RCC 7860 (cell line): ENCODE measurements at regions not wholly inside any gene's neighbourhood (a gene's known extent, or its start where the extent isn't known, plus 50 kb on each side); places are given as distances from the start of the nearest gene placed in this dataset.

Source experiments
- DNase-seq: peaks from one replicate; pipeline ENCODE4 v3.0.0-alpha.2; 2015; ENCODE audit warnings: low spot score
- FAIRE-seq: peaks from 2 replicates; lab custom pipeline; 2012; peaks lifted over from hg19 to GRCh38; lab: Jason Lieb, UNC

DNA sequence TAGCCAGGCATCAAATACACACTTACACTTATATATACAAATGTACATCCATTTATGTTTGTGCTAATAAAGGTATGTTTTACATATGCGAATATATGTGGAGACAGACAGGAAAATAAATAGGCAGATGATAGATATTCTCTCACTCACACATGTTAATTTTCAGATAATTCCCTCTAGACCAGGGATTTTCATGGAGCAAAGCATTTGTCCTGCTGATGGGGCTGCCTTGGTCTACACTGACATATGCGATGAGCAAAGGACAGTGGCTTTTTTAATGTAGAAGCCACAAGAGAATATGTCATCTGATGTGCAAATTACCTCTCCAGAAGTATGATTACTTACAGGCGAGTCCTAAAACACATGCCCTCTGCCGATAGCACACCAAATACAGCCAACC lies 224.5 kb downstream of the VEGFC start:
- DNase-seq: no peak

DNA sequence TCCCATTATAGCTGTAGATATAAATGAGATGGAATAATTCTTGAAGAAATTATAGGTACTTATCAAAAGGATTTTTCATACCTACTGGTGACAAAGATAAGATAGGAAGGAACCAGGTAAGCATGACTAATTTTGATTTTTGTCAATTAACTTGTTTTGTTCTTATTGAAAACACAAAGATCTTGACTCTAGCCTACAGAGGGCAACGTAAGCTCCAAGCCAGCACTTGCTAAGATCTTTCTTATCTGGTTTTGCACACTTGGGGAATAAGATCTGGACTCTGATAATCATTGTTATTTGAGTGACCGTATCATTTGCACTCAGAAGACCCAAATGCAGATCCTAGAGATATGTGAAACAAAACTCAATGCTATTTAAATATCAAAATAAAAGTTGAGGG lies 223.4 kb downstream of the VEGFC start:
- DNase-seq (no peak), FAIRE-seq (no peak)

More for the DNA sequence above, 224.5 kb downstream of the VEGFC start:
- FAIRE-seq: no peak

DNA sequence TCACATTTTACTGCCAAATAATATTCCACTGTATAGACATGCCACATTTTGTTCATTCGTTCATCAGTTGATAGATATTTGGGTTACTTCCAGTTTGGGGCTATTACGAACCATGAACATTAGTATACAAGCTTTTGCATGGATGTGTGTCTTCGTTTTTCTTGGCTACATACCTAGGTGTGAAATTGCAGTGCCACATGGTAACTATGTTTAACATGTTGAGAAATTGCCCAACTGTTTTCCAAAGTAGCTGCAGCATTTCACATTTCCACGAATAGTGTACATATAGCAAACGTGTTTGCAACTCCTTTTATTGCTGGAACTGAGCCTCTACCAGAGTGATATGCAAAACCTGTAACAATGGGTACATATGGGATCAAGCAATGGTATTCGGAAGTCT lies 221.5 kb downstream of the VEGFC start:
- no peak for FAIRE-seq
- DNase-seq: no peak

DNA sequence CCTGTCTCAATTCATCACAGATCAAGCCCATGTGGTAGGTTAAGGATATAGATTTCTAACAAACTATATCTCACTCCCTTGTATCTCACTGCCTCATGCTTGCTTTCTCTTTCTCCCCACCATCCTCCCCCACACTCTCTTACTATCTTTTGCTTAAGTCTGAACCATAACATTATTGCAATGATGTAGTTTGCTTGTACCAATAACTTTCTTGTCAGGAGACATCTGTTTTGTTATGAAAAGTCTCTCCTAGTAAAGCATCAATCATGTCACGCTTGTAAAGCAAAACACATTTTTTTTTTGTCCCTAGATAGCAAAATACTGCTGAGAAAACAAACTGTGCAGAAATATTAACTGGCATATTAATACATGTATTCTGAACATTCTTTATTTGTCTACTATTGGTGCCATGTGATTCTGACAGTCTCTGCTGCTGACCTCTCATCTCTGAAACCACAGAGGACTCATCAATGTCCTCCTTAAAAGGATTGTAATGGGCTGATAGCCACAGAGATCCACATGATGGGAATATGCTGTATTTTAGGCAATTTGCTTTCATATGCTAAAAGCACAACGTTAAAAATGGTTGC lies 217.5 kb downstream of the VEGFC start:
- FAIRE-seq (no peak), DNase-seq (no peak)

DNA sequence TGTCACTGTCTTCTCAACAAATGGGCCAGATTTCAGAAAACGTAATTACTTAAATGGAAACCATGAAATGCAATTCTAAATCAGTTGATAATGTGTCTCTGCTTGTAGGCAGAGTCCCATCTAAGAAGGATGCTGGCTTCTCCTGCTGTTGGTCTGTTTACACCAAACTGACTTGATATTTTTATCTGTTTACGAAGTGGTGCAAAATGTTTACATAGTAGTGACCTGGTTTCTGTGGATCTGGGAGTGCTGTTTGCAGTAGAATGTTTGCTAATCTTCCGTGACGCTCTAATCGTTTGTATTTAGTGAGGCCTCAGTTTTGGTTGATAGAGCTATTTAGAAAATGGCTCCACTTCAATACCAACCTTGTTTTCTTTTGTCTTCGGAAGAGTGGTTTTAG lies 213.5 kb downstream of the VEGFC start:
- no peak for DNase-seq
- no peak for FAIRE-seq

DNA sequence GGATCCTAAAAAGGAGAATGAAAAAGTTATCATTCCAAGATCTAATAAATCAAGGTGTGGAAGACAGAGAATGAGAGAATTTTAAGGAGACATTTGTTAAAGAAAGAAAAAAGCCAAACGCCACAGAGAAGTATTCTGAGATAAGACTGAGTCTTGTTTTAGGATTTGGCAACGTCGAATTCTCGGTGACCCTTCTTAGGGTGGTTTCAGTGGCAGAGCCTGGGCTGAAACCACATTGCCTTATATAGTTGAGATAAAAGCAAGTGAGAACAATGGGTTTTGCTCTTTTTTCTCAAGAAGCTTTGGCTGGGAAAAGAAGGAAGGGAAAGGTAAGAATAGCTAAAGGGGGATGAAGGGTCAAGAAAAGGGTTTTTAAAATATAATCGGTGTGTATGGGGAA lies 209.4 kb downstream of the VEGFC start:
- no peak for FAIRE-seq
- no peak for DNase-seq

DNA sequence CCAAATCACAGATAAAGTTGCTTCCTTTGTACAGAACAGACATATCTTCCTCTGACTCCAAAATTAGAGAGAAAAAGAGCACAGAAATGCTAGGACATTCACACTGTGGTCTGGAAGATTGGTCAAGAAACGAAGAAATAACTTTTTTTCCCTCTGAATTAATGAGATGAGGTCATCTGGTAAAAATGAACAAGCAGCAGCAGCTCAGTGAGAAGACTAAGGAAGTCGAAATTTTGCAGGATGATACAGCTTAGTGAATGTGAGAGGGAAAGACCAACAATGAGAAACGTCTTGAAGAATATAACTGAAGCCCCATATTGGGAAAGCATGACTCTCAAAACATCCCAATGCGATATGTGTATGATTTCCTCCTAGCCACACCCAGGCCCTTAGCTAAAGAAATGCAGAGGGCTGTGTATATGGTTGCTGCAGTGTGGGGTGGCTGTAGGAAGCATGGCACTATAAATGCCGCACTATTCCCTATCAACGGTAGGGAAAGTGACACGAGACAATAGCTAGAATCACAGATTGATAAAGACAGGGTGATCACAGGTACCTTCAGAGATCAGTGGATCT lies 208.6 kb downstream of the VEGFC start:
- DNase-seq (no peak), FAIRE-seq (no peak)

DNA sequence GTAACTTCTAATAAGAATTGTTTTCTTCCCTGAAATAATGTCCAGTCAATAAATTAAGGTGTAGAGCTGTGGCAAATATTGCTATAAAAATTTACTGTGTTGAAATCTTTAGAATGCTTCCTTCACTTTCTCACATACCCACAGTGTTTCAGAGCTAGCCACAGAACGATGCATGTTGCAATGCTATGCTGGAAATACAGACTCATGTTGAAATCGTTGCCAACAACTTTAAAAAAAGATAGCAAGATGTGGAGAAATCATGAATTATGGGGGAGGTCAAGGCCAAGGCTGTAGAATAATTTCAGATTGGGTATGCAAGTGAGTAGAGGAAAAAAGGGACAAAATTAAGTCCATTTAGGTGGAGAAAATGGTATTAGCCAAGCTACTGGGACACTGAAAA lies 204.8 kb downstream of the VEGFC start:
- no peak for DNase-seq
- no peak for FAIRE-seq

DNA sequence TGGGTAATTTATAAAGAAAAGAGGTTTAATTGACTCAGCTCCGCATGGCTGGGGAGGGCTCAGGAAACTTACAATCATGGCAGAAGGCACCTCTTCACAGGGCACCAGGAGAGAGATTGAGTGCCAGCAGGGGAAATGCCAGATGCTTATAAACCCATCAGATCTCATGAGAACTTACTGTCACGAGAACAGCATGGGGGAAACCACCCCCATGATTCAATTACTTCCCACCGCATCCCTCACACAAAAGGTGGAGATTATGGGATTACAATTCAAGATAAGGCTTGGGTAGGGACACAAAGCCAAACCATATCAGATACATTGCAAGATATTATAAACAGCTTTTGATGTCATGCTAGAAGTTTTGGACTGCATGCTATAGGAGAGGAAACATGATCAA lies 204.3 kb downstream of the VEGFC start:
- FAIRE-seq: no peak
- DNase-seq: no peak

DNA sequence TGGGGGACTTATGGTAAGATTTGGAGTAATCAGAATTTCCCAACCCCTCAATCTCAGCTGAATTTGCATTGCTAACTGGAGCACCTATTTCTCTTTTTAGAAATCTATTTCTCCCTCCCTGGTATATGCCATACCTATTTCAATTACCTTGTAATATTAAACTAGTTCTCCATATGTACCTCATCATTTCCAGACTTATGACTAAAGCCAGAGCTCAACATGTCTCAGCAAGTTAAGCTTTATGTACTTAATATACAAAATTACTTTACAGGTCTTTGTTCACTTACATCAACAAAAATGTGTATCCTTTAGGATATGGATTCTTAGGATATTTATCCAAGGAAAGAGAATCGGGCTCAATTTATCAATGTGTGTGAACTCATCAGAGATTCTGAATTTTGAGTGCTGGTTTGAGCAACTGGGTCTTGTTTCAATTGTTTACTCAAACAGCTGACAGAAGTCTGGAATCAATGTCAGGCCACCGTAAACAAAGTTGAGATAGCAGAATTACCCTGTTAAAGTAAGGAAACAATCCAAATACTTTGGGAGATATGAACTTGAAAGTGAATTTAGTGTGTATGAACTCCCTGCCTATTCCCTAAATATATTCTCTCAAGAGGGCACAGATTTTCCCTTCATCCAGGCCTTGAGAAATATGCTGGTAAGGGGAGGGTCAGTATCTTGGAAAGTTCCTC lies 199.6 kb downstream of the VEGFC start:
- FAIRE-seq: no peak
- DNase-seq: no peak

DNA sequence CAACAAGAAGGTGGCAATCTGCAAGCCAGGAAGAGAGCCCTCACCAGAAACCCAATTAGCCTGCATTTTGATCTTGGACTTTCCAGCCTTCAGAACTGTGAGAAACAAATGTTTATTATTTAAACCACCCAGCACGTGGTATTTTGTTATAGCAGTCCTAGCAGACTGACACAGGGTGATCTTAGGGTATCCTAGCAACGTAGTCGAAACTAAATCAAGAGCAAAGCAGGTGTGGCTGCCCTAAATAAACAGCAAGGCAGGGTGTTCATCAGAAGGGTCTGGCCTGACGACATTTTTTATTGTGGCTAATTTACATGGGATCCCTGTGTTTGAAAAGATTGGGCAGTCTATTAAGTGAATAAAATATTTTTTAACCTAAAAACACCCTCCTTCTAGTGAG lies 198.8 kb downstream of the VEGFC start:
- FAIRE-seq (no peak), DNase-seq (no peak)

DNA sequence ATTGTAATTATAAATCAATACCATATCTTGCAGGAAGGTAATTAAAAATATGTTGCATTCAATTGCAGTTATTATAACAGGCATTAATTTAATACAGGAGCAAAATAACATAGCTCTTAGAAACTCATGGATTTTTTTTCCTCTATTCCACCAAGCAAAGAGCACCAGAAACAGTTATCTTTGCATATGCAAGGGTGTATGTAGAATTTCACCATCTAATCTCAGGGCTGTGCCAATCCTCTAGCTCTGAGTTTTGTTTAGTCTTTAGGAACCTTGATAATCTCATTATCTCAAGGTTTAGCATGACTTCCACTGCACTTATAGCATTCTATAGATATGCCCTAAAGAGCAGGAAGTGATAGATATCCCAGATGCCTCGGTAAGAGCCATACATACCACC lies 197.5 kb downstream of the VEGFC start:
- FAIRE-seq: no peak

DNA sequence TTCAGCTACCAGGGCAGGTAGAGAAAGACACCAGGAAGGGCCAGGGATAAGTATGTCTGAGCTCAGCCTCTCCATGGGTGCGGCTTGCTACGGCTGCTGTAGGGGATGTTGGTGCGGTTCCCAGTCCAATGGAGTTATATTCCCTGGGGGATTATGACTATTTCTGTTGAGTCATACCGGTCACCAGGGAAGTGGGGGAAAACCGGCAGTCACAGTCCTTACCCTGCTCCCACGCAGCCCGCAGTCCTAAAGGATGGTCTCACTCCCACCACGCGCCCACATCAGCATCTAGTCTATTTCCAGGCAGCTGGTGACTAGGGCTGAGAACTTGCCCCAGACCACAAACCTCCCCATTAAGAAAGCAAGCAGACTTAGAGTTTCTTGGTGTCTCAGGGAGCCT lies 191.6 kb downstream of the VEGFC start:
- DNase-seq: no peak
- no peak for FAIRE-seq

More for the DNA sequence above, 197.5 kb downstream of the VEGFC start:
- no peak for DNase-seq

DNA sequence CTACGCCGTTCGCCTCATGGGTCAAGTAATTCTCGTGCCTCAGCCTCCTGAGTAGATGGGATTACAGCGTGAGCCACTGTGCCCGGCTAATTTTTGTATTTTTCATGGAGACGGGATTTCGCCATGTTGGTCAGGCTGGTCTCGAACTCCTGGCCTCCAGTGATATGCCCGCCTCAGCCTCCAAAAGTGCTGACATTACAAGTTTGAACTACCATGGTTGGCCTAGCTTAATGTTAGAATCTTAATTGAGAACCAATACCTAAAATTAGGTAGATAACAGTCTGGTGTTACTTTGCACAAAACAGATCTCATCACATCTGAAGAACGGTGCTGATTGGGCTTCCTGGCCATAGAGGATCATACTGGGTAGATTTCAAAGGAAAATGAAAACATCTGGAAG lies 184.9 kb downstream of the VEGFC start:
- DNase-seq (no peak), FAIRE-seq (no peak)

DNA sequence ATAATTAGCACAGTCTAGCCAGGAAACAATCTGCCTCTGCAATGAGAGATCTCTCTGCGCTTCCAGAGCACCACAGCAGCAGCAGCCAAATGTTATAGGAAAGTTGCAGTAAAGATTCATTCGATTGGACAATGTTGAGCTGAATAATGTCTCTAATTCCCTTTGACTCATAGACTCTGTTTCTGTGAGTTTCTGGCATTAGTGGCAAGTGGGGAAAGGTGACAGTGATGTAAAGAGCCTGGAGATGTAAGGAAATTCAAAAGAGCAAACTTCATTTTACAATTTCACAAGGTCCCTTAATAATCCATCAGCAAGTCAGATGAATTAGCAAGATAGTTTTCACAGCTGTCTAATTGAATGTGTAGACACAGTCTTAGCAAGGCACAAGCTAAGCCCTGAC lies 184.4 kb downstream of the VEGFC start:
- FAIRE-seq (no peak), DNase-seq (no peak)

DNA sequence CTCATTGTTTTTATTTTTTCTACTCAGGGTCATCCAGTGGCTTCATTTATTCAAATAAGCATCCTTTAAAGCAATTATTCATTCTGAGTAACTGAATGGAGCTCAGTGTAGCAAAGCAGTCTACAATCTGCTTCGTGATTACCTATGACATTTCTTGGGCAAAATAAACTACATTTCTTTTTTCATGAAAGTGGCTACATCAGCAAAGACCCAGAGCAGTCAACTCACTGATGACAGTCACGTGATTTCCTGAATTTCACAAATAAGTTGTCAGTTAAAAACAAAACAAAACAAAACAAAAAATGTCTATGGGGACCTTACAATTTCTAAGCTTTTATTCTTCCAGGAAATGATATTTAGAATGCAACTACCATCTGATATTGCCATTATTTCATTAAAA lies 182.1 kb downstream of the VEGFC start:
- DNase-seq (no peak), FAIRE-seq (no peak)

DNA sequence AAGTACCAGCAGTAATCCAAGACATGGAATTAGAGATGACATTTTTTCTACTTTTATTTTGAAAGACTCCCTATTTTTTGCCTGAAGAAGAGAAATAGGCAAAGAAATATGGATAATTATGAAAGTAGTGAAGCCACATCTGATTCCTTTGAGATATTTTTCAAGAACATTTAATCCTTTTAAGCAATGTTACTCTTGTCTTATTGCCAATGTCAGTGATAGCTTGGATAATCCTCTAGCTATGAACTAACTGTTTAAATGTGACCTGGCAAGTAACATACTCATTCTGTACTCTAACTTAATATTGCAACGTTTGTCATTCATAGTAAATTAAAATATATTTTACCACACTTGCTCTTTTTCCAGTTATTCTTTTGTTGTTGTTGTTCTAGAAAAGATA lies 181.3 kb downstream of the VEGFC start:
- FAIRE-seq (no peak), DNase-seq (no peak)

DNA sequence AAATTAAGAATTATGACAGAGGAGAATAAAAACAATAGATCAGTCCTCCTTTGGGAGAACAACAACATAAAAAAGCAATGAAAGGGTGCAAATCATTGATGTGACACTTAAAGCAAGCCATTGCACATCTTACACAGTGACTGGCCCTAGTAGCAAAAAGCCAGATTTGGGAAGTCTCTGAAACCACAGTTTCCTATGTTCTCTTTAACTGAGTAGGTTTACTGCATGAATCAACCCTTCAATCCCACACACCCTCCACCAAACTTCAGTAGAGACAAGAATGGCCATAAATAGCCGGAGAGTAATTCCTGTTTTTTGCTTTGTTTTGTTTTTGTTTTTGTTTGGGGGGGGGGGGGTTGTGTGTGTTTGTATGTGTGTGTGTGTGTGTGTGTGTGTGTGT lies 180.8 kb downstream of the VEGFC start:
- no peak for DNase-seq
- FAIRE-seq: no peak

DNA sequence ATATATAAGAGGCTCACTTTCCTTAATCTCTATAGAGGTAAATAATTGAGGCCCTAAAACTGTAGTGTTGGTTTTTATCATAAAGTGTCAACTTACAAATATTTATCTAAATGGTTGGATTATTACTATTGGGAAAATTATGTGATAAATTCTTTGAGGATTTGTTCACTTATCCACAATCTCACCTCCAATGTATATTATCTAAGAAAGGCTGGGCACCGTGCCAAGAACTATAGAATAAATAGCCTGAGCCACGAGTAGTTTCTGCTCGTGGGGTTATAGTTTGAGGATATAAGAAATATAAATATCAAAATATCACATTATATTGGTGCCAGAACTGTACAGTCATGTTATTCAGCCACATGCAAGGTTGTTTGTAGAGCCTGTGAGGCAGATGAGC lies 177.9 kb downstream of the VEGFC start:
- DNase-seq (no peak), FAIRE-seq (no peak)

DNA sequence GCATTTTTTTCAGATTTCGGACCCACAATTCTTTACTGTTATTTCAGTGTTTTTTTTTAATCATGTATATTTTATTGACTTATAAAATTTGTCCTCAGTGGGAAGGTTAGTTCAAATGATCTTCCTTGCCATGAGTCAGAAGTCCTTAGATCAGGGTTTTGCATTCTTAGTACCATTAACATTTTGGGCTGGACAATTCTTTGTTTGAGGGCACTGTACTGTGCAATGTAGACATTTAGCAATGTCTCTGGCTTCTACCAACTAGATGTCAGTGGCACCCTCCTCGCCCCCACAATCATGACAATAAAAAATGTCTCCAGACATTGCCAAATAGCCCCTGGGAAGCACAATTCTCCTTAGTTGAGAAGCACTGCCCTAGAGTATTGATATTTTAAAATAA lies 176.6 kb downstream of the VEGFC start:
- FAIRE-seq (no peak), DNase-seq (no peak)

DNA sequence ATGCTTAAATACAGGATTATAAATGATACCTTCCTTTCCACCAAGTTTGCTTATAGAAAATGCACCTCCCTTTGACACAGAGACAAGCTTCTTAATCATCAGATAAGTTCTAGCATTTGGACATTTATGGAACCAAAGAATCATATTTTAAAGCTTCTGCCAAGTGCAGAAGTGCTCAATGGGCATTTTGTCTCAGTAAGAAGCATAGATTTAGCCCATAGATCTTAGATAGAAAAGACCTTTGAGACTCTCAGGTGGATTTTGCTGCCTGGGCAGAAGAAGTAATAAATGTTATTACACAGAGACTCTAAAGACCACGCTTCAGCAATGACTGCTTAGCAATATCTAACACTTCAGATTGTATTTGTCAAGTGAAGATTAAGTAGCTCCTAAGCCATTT lies 174.6 kb downstream of the VEGFC start:
- FAIRE-seq (no peak), DNase-seq (no peak)

DNA sequence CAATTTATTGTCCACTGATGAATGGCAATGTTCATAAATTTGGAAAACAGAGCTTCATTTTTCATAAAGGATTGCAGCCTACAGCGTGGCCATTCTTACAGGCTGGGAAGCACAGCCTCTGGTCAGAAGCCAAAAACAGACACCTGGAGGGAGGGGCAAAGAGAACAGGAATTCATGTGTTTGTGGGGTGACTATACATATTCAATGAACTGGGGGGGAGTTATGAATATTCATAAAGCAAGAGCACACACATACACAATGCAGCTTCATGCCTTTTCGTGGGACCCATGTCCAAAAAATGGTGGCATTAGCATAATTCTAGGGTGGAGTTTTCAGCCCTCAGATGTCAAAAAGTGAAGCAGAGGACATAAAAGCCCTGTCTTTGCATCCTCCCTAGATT lies 173.3 kb downstream of the VEGFC start:
- DNase-seq: no peak
- no peak for FAIRE-seq
